Right forelimb (tissue), 1 donor: ENCODE measurements at regions not wholly inside any gene's neighbourhood (a gene's known extent, or its start where the extent isn't known, plus 50 kb on each side); places are given as distances from the start of the nearest gene placed in this dataset.
"Not testable (repeated sequence)": the region's sequence is repeated elsewhere in the genome, so short reads cannot be mapped to it uniquely, and the experiment has no call there.

Source experiments
- DNase-seq: peaks from one replicate; pipeline ENCODE4 v3.0.0-alpha.2; 2018

DNA sequence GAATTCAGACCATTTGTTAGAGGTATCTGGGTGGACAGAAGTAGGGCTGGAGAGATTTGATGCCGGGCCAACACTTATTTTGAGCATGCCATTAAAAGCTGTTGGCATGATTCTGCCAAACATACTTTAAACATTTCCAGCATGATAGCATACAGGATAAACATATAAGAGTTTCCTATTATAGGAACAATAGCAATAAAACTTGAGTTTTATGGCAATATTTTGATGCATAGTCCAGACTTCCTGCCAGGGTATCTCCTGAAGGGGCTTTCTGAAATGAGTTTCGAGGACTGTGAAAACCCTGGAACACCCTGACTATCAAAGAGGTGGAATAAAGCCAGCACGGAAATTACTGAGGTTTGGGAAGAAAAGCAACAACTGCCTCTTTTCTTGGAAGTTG is 1398.0 kb upstream of the NXPH2 start:
- DNase-seq = no peak

- DNase-seq = no peak
Observed at GRCh38 chr2:140177086-140177485, 1396.9 kb upstream of the NXPH2 start.

GRCh38 chr2:140173790-140174189 is 1393.6 kb upstream of the NXPH2 start:
- no peak for DNase-seq

DNA sequence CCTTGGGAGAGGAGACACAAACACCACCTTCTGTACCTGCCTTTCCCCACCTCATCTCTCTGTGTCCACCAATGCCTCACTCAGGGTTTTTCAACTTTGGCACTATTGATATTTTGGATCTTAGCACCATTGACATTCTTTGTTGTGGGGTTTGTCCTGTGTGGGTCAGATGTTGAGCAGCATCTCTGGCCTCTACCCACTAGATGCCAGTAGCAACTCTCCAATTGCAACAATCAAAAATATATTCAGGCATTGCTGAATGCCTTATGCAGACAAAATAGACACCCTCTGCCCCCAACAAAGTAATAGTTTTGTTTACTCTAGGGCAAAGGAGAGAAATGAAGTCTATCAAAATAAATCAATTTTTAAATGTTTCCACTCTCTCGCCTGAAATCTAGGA is 1384.3 kb upstream of the NXPH2 start:
- no peak for DNase-seq

GRCh38 chr2:140158259-140158658 is 1378.1 kb upstream of the NXPH2 start:
- DNase-seq = no peak

- no peak for DNase-seq
Observed at GRCh38 chr2:140157816-140158215, 1377.6 kb upstream of the NXPH2 start.

DNA sequence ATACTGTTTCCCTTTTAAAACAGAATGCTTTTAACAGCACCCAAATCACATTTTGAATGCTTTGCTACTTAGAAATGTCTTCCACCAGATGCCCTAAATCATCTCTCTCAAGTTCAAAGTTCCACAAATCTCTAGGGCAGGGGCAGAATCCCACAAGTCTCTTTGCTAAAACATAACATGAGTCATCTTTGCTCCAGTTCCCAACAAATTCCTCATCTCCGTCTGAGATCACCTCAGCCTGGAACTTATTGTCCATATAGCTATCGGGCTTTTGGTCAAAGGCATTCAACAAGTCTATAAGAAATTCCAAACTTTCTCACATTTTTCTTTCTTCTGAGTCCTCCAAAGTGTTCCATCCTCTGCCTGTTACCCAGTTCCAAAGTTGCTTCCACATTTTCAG is 1374.5 kb upstream of the NXPH2 start:
- no peak for DNase-seq

DNA sequence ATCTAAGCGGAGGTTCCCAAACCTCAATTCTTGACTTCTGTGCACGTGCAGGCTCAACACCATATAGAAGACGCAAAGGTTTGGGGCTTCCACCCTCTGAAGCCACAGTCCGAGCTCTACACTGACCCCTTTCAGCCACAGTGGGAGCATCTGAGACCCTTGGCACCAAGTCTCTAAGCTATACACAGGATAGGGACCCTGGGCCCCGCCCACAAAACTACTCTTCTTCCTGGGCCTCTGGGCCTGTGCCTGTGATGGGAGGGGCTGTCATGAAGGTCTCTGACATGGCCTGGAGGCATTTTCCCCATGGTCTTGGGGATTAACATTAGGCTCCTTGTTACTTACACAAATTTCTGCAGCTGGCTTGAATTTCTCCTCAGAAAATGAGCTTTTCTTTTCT is 1374.1 kb upstream of the NXPH2 start:
- no peak for DNase-seq

DNA sequence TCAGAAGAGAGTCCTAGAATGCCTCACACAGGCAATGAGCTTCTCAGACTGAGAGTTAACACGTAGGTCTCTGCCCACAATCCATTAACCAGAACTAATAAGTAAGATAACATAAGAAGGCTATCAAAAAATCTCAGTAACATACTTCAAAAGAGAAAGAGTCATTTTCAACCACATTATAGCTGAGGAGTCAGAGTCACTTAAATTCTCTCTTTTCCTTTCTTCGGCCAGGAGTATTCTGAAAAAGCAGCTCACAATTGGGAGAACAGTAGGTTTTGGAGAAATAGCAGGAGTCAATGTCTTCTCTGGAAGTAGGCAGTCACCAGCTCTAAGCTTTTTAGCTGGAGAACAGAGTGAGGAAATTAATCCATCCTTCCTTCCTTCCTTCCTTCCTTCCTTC is 1364.4 kb upstream of the NXPH2 start:
- DNase-seq = no peak

GRCh38 chr2:140138736-140139135 is 1358.5 kb upstream of the NXPH2 start:
- DNase-seq = no peak

- DNase-seq = no peak
Observed at GRCh38 chr2:140136861-140137260, 1356.7 kb upstream of the NXPH2 start.

DNA sequence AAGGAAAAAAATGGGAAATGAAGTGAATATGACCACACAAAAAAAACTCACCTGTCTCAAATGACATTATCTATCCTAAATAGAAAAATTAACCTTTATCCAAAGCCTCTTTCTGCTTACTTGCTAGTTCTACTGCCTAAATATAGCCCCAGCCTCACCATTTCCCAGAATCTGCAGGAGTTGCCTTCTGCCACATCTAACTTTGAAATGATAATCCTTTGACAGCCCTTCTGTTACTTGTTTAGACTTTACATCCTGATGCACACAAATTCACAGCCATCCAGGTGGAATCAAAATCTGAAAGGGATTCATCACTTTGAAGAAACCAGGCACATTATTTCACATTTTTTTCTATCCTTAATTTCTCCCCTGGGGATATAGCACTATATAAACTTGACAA is 1356.2 kb upstream of the NXPH2 start:
- no peak for DNase-seq

GRCh38 chr2:140128909-140129308 is 1348.7 kb upstream of the NXPH2 start:
- no peak for DNase-seq

GRCh38 chr2:140122001-140122400 is 1341.8 kb upstream of the NXPH2 start:
- no peak for DNase-seq

DNA sequence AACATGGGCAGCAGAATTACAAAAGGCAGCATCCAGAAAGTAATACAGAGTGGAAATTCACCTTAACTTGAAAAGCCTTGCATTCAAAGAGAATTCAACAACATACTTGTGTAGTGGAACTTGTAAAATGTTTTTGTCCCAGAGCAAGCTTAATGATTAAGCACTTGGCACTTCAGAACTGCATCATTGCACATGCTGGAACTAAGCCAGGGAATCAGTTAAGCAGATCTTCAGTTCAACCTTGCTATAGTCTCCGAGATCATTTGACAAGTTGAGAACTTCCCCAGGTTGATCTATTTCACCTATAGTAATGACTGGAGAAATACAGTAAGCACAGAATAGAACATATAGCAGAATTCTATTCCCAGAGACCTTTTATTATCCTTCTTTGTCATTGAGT is 1337.2 kb upstream of the NXPH2 start:
- no peak for DNase-seq

DNA sequence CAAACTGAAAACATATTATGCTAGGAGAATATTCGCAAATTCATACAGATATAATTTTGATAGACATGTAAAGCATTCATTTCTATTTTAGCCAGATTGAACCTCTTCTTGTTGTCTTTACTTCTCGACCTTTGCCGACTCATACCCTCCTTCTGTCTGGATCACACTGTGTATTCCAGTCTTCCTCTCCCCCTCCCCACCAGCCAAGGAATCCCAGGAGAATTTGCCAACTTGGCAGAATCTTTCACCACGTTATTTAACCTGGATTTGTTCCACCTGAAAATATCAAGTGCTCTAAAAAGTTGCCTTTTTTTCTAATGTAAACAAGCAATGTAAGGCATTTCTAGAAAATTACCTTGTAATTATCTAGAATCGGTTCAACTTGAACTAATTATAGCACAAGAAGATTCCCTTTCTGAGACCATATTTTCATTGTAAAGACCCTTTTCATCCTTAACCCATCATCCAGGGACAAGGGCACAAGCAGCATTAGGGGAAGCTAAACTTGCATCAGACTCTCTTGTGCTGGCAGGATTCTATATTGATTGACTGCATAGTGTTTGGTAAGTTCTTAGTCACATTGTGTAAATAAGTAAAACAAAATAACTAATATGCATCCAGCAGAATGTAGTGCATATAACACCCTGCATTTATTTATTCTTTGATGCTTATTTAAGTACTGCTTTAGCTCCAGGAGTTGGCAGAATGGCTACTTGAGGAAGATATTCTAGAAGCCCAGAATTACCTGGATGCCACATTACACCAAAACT is 1328.7 kb upstream of the NXPH2 start:
- no peak for DNase-seq

GRCh38 chr2:140091926-140092325 is 1311.7 kb upstream of the NXPH2 start:
- DNase-seq = no peak

DNA sequence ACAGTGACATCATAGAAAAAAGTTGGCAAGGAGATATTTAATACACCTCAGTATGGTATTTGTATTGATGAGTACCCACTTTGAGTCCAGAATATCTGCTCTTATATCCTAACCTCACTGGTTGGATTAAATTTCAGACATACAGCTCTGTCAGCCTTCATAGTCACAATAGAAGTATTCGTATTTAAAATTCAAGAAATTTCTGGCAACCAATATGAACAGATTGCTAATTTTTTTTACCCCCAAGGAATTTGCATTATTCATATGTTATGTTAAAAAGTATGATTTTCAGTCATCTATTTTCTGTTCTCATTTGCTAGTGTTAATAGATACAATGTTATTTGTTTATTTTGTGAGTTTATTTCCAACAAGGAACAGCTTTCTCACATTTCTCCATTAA is 1306.8 kb upstream of the NXPH2 start:
- no peak for DNase-seq

DNA sequence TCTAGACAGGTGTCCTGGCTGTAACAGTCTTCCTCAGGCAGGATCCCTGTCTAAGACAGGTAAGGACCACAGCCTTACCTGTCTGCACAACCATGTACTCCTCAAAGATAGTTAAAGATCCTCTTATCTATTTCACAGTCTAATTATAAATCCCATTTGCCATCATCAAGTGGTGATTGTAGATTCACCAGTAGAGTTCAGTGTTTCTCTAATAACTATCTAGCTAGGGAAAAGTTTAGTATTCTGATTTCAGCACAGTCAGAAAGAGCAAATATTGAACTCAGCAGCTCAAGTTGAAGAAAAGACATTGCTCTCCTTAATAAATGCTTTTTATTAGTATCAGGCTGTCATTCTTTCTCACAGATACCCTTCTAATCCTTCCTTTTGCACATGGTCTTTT is 1305.5 kb upstream of the NXPH2 start:
- no peak for DNase-seq

- DNase-seq = no peak
Observed at GRCh38 chr2:140079038-140079437, 1298.8 kb upstream of the NXPH2 start.

GRCh38 chr2:140076164-140076563 is 1296.0 kb upstream of the NXPH2 start:
- DNase-seq = no peak

DNA sequence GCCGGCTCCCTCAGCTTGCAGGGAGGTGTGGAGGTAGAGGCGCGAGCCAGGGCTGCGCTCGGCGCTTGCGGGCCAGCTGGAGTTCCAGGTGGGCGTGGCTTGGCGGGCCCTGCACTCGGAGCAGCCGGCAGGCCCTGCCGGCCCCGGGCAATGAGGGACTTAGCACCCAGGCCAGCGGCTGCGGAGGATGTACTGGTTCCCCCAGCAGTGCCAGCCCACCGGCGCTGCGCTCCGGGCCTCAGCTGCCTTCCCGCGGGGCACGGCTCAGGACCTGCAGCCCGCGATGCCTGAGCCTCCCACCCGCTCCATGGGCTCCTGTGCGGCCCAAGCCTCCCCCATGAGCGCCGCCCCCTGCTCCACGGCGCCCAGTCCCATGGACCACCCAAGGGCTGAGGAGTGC is 1293.6 kb upstream of the NXPH2 start:
- not testable (repeated sequence) for DNase-seq

GRCh38 chr2:140067661-140068060 is 1287.5 kb upstream of the NXPH2 start:
- no peak for DNase-seq

GRCh38 chr2:140064243-140064642 is 1284.1 kb upstream of the NXPH2 start:
- DNase-seq = no peak

- DNase-seq = peak; percentile 67
Observed at GRCh38 chr2:140063356-140063755, 1283.2 kb upstream of the NXPH2 start.
